22Rv1 (cell line): ENCODE measurements at regions not wholly inside any gene's neighbourhood (a gene's known extent, or its start where the extent isn't known, plus 50 kb on each side); places are given as distances from the start of the nearest gene placed in this dataset.

Source experiments
- H3K27ac ChIP-seq: fragments of 450-650 bp; 2 replicates; pipeline ENCODE4 v1.5.1; 2017
- ZFX ChIP-seq: fragments of 450-650 bp; IDR thresholded peaks from 2 replicates; pipeline ENCODE4 v1.6.1; 2017; ENCODE audit warnings: antibody characterized with exemption, borderline replicate concordance
- TF ChIP-seq, protein P1 (sequence below): fragments of 450-650 bp; IDR thresholded peaks from 2 replicates; pipeline ENCODE4 v1.5.1; 2017; ENCODE audit warnings: mild to moderate bottlenecking

- TF ChIP-seq ZFX, result no peak
- TF ChIP-seq, protein P1, sequence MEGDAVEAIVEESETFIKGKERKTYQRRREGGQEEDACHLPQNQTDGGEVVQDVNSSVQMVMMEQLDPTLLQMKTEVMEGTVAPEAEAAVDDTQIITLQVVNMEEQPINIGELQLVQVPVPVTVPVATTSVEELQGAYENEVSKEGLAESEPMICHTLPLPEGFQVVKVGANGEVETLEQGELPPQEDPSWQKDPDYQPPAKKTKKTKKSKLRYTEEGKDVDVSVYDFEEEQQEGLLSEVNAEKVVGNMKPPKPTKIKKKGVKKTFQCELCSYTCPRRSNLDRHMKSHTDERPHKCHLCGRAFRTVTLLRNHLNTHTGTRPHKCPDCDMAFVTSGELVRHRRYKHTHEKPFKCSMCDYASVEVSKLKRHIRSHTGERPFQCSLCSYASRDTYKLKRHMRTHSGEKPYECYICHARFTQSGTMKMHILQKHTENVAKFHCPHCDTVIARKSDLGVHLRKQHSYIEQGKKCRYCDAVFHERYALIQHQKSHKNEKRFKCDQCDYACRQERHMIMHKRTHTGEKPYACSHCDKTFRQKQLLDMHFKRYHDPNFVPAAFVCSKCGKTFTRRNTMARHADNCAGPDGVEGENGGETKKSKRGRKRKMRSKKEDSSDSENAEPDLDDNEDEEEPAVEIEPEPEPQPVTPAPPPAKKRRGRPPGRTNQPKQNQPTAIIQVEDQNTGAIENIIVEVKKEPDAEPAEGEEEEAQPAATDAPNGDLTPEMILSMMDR, result no peak
- H3K27ac ChIP-seq, result 0 out of 2 replicates have a peak overlapping the region, but pooled peaks have one; percentile 22
These were observed 119.6 kb downstream of the ASB7 start for GRCh38 chr15:100721758-100722550.

- no peak overlapping the region for H3K27ac ChIP-seq
- TF ChIP-seq ZFX, result no peak
These were observed 120.3 kb downstream of the ASB7 start for GRCh38 chr15:100722551-100723314.

DNA sequence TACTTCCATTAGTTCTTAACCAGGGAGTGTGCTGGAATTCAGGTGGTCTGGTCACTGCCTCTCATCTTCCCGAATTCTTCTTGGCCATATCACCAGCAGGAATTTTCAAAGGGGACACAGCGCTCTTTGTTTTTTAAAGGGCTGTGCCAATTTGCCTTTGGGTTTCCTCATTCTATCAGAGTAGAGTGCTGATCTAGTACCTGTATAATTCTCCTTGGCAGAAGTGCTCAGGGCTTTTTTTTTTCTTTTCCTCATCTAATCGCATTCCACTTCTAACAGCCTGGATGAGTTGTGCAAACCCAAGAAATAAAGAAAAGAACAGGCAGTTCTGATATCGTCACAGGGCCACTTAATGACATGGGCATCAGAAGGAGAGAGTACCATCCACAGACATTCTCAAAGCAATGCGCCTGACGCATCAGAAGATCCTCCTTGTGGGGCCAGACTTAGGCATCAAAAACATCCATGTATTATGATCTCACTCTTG is 121.0 kb downstream of the ASB7 start:
- TF ChIP-seq, protein P1, result no peak
- no peak for TF ChIP-seq ZFX
- H3K27ac ChIP-seq, result no peak overlapping the region

GRCh38 chr15:100725121-100726069 is 123.0 kb downstream of the ASB7 start:
- no peak overlapping the region for H3K27ac ChIP-seq
- TF ChIP-seq, protein P1, result no peak
- no peak for TF ChIP-seq ZFX

- H3K27ac ChIP-seq, result no peak overlapping the region
- TF ChIP-seq, protein P1, result no peak
- no peak for TF ChIP-seq ZFX
These were observed 123.7 kb downstream of the ASB7 start for GRCh38 chr15:100726070-100726420.

DNA sequence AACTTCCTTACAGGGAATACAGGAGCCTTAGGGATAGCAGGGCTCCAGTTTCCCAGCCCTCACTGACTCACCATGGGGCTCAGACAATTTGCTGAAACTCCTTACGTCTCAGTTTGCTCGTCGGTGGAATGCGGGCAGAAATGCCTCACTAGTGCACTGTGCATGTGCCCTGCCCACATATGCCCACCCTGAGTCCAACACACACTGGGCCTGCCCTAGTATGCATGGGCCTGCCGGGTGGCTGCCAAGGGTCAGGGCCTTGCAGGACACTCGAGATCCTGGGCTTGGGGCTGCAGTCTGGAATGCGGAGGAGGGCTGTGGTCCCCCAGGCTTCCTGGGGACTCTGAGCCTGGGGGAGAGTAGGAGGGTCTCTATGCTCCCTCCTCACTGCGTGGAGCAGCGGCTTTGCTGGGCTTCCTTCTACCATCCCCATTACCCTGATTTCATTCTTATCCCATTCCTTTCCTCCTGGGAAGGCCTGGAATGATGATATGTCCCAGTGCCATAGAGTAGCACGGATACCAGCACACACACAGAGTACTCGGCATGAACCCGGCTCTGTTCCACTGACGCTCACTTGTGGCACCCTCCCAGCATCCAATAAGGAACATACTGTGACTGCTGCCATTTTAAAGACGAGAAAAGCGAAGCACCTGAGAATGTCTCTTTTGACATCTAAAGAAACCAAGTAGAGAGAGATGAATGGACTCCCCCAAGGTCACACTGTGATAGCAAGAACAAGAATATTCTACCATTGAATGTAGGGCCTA is 124.2 kb downstream of the ASB7 start:
- no peak overlapping the region for H3K27ac ChIP-seq
- TF ChIP-seq, protein P1, result no peak
- no peak for TF ChIP-seq ZFX
